Transverse colon (tissue), 4 donors: ENCODE measurements at regions not wholly inside any gene's neighbourhood (a gene's known extent, or its start where the extent isn't known, plus 50 kb on each side); places are given as distances from the start of the nearest gene placed in this dataset.
"Not testable (repeated sequence)": the region's sequence is repeated elsewhere in the genome, so short reads cannot be mapped to it uniquely, and the experiment has no call there.

Experiments
- POLR2A ChIP-seq: fragments of 450-650 bp; IDR thresholded peaks from one replicate; pipeline ENCODE4 v1.6.1; 2016; ENCODE audit warnings: antibody characterized with exemption, mild to moderate bottlenecking, moderate library complexity
- POLR2AphosphoS5 ChIP-seq, 3 donors: sonication (generic); formaldehyde crosslinking; IDR thresholded peaks; one replicate each; pipeline ENCODE4 v1.6.1; 2016; ENCODE audit warnings: antibody characterized with exemption in 3 of 3
- TF ChIP-seq, protein P1 (sequence below), 5 experiments: fragments of 200-600 bp in 3 of 5; fragments of 450-650 bp in 2 of 5; sonication (generic) in 3 of 5; IDR thresholded peaks; 1 replicate in 2 of 5; 2 replicates in 3 of 5; pipeline ENCODE4 v1.5.1; 2016 to 2017; ENCODE audit warnings: antibody characterized with exemption in 5 of 5, inconsistent platforms in 3 of 5, mild to moderate bottlenecking in 2 of 5, moderate library complexity in 1 of 5

DNA sequence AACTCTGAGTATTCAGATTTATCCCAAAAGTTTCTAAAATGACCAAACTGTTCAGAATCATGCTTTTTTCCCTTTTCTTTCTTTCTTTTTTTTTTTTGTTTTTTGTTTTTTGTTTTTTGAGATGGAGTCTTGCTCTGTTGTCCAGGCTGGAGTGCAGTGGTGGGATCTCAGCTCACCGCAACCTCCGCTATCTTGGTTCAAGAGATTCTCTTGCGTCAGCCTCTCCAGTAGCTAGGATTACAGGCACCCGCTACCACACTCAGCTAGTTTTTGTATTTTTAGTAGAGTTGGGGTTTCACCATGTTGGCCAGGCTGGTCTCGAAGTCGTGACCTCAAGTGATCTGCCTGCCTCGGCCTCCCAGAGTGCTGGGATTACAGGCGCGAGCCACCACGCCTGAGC is 219.2 kb upstream of the ZNF184 start:
- TF ChIP-seq, protein P1, sequence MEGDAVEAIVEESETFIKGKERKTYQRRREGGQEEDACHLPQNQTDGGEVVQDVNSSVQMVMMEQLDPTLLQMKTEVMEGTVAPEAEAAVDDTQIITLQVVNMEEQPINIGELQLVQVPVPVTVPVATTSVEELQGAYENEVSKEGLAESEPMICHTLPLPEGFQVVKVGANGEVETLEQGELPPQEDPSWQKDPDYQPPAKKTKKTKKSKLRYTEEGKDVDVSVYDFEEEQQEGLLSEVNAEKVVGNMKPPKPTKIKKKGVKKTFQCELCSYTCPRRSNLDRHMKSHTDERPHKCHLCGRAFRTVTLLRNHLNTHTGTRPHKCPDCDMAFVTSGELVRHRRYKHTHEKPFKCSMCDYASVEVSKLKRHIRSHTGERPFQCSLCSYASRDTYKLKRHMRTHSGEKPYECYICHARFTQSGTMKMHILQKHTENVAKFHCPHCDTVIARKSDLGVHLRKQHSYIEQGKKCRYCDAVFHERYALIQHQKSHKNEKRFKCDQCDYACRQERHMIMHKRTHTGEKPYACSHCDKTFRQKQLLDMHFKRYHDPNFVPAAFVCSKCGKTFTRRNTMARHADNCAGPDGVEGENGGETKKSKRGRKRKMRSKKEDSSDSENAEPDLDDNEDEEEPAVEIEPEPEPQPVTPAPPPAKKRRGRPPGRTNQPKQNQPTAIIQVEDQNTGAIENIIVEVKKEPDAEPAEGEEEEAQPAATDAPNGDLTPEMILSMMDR (IDR thresholded peaks at IDR 0.05): not testable (repeated sequence)
- TF ChIP-seq POLR2A; POLR2AphosphoS5 (IDR thresholded peaks at IDR 0.05): not testable (repeated sequence)
